Osteocyte (in vitro differentiated cells): ENCODE measurements at regions not wholly inside any gene's neighbourhood (a gene's known extent, or its start where the extent isn't known, plus 50 kb on each side); places are given as distances from the start of the nearest gene placed in this dataset.

ENCODE experiments used
- DNase-seq: peaks from one replicate; pipeline ENCODE4 v3.0.0; 2021; ENCODE audit warnings: mixed read lengths; ENCODE audit not compliant: unreplicated experiment; ENCODE audit errors: extremely low spot score
- H3K27ac Mint-ChIP-seq: one replicate; pipeline ENCODE4 v1.8.0; 2021; ENCODE audit warnings: mild to moderate bottlenecking, mixed read lengths; ENCODE audit not compliant: unreplicated experiment
- H3K27me3 Mint-ChIP-seq: one replicate; pipeline ENCODE4 v1.8.0; 2021; ENCODE audit warnings: mixed read lengths; ENCODE audit not compliant: unreplicated experiment
- H3K36me3 Mint-ChIP-seq: one replicate; pipeline ENCODE4 v1.8.0; 2021; ENCODE audit warnings: mixed read lengths; ENCODE audit not compliant: unreplicated experiment
- H3K4me1 Mint-ChIP-seq: one replicate; pipeline ENCODE4 v1.8.0; 2021; ENCODE audit warnings: mixed read lengths; ENCODE audit not compliant: unreplicated experiment
- H3K4me3 Mint-ChIP-seq: one replicate; pipeline ENCODE4 v1.8.0; 2021; ENCODE audit warnings: mild to moderate bottlenecking, moderate library complexity, mixed read lengths; ENCODE audit not compliant: unreplicated experiment
- H3K9me3 Mint-ChIP-seq: one replicate; pipeline ENCODE4 v1.8.0; 2021; ENCODE audit warnings: mixed read lengths; ENCODE audit not compliant: unreplicated experiment
- TF ChIP-seq, protein P1 (sequence below): fragments of 200-600 bp; sonication (generic); IDR thresholded peaks from 2 replicates; pipeline ENCODE4 v1.5.0; 2021; ENCODE audit warnings: antibody characterized with exemption, mild to moderate bottlenecking, moderate library complexity

- Mint-ChIP-seq H3K27me3 (no peaks in the 10 kb centered on the region), H3K36me3 (no peaks in the 10 kb centered on the region), H3K4me3 (no peak overlapping the region), H3K4me1 (no peaks in the 10 kb centered on the region), H3K27ac (no peak overlapping the region), H3K9me3 (no peaks in the 10 kb centered on the region)
- TF ChIP-seq, protein P1, sequence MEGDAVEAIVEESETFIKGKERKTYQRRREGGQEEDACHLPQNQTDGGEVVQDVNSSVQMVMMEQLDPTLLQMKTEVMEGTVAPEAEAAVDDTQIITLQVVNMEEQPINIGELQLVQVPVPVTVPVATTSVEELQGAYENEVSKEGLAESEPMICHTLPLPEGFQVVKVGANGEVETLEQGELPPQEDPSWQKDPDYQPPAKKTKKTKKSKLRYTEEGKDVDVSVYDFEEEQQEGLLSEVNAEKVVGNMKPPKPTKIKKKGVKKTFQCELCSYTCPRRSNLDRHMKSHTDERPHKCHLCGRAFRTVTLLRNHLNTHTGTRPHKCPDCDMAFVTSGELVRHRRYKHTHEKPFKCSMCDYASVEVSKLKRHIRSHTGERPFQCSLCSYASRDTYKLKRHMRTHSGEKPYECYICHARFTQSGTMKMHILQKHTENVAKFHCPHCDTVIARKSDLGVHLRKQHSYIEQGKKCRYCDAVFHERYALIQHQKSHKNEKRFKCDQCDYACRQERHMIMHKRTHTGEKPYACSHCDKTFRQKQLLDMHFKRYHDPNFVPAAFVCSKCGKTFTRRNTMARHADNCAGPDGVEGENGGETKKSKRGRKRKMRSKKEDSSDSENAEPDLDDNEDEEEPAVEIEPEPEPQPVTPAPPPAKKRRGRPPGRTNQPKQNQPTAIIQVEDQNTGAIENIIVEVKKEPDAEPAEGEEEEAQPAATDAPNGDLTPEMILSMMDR, result no peak
- DNase-seq, result no peak
Measured at GRCh38 chr20:12095180-12095920, 177.7 kb downstream of the BTBD3 start.

- Mint-ChIP-seq H3K36me3 (no peaks in the 10 kb centered on the region), H3K9me3 (no peaks in the 10 kb centered on the region)
- TF ChIP-seq, protein P1, result no peak
Measured at GRCh38 chr20:12098421-12098820, 180.7 kb downstream of the BTBD3 start.

GRCh38 chr20:12108846-12109245 lies 191.2 kb downstream of the BTBD3 start:
- no peak overlapping the region for H3K4me3 Mint-ChIP-seq
- peaks cover 15% of the 10 kb centered on the region for H3K9me3 Mint-ChIP-seq
- H3K4me1 Mint-ChIP-seq, result no peaks in the 10 kb centered on the region
- no peaks in the 10 kb centered on the region for H3K27me3 Mint-ChIP-seq
- no peak for DNase-seq
- no peaks in the 10 kb centered on the region for H3K36me3 Mint-ChIP-seq
- H3K27ac Mint-ChIP-seq, result no peak overlapping the region
- TF ChIP-seq, protein P1, result no peak

More at GRCh38 chr20:12098421-12098820, 180.7 kb downstream of the BTBD3 start:
- H3K4me3 Mint-ChIP-seq, result no peak overlapping the region
- no peak overlapping the region for H3K27ac Mint-ChIP-seq
- no peaks in the 10 kb centered on the region for H3K4me1 Mint-ChIP-seq
- H3K27me3 Mint-ChIP-seq, result no peaks in the 10 kb centered on the region
- DNase-seq, result no peak

- TF ChIP-seq, protein P1, result no peak
- no peak overlapping the region for H3K27ac Mint-ChIP-seq
- no peaks in the 10 kb centered on the region for H3K27me3 Mint-ChIP-seq
- no peaks in the 10 kb centered on the region for H3K4me1 Mint-ChIP-seq
- H3K36me3 Mint-ChIP-seq, result no peaks in the 10 kb centered on the region
- H3K4me3 Mint-ChIP-seq, result no peak overlapping the region
- H3K9me3 Mint-ChIP-seq, result peaks cover 15% of the 10 kb centered on the region
- no peak for DNase-seq
Measured at GRCh38 chr20:12110274-12110673, 192.6 kb downstream of the BTBD3 start.

DNA sequence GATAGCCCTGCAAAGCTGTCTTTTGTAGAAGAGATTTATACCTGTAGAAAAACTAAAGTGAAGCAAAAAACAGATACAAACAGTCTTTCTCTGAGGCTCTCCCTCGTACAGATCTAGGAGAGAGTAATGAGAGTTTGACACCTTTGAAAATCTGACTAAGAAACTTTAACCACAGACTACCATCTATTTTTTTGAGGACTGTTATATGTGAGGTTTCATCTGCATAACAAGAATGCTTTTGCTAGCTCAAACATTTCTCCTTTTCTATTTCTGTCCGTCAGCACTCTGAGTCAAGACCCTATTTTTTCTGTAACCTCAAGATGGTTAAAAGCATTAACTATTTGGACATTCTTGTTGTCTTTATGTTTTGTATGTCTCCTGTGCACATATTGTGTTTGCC lies 193.0 kb downstream of the BTBD3 start:
- H3K9me3 Mint-ChIP-seq, result peaks cover 15% of the 10 kb centered on the region
- DNase-seq, result no peak
- no peaks in the 10 kb centered on the region for H3K36me3 Mint-ChIP-seq
- H3K27ac Mint-ChIP-seq, result no peak overlapping the region
- no peaks in the 10 kb centered on the region for H3K4me1 Mint-ChIP-seq
- H3K27me3 Mint-ChIP-seq, result no peaks in the 10 kb centered on the region
- no peak overlapping the region for H3K4me3 Mint-ChIP-seq
- TF ChIP-seq, protein P1, result no peak
